Choroid plexus epithelial cell (primary cell): ENCODE measurements at regions not wholly inside any gene's neighbourhood (a gene's known extent, or its start where the extent isn't known, plus 50 kb on each side); places are given as distances from the start of the nearest gene placed in this dataset.
A peak's percentile ranks its signal among the peaks of the same experiment; 100 is the strongest.

Experiments used
- DNase-seq: peaks from one replicate; pipeline ENCODE4 v3.0.0-alpha.2; 2010; ENCODE audit warnings: low read depth
- H3K4me3 ChIP-seq: 2 replicates; pipeline ENCODE4 v1.5.1; 2011; ENCODE audit warnings: low read depth, mild to moderate bottlenecking, control low read depth, low read length, moderate library complexity
- TF ChIP-seq, protein P1 (sequence below): conservative IDR thresholded peaks from 2 replicates; pipeline ENCODE4 v1.5.1; 2011; ENCODE audit warnings: low read depth, mild to moderate bottlenecking, control low read depth, inconsistent platforms, low read length, moderate library complexity

DNA sequence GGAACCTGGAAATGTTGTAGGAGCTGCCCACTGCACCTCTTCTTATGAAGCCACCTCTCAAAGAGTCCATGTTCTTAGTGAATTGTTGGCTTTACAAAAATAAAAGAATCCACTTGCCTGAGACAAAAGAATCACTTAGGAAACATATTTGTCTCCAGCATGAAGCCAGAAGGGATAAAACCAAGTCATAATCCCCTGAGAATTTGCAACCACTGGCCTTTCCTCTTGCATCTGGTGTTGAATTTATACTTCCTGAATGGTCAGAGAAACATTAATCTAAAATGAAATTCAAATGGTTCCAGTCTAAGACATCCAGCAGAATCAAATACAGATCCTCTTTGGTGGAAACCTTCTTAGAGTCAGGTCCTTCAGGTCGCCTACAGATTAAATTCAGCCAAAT lies 192.5 kb upstream of the ECI2 start:
- no peak overlapping the region for H3K4me3 ChIP-seq
- TF ChIP-seq, protein P1, sequence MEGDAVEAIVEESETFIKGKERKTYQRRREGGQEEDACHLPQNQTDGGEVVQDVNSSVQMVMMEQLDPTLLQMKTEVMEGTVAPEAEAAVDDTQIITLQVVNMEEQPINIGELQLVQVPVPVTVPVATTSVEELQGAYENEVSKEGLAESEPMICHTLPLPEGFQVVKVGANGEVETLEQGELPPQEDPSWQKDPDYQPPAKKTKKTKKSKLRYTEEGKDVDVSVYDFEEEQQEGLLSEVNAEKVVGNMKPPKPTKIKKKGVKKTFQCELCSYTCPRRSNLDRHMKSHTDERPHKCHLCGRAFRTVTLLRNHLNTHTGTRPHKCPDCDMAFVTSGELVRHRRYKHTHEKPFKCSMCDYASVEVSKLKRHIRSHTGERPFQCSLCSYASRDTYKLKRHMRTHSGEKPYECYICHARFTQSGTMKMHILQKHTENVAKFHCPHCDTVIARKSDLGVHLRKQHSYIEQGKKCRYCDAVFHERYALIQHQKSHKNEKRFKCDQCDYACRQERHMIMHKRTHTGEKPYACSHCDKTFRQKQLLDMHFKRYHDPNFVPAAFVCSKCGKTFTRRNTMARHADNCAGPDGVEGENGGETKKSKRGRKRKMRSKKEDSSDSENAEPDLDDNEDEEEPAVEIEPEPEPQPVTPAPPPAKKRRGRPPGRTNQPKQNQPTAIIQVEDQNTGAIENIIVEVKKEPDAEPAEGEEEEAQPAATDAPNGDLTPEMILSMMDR, result no peak
- DNase-seq, result no peak

DNA sequence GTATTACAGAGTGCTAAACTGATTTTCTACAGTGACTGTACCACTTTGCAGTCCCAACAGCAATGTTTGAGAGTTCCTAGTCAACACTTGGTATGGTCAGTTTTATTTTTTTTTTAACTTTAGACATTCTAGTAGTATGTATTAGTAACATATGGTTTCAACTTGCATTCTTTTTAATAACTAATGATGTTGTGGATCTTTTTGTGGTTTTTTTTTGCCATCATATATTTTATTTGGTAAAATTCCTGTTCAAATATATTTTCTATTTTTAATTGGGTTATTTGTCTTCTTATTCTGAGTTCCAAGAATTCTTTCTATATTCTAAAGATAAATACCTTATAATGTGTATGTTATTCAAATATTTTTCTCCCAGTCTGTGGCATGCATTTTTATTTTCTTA lies 189.4 kb upstream of the ECI2 start:
- TF ChIP-seq, protein P1, result no peak
- H3K4me3 ChIP-seq, result no peak overlapping the region
- no peak for DNase-seq

DNA sequence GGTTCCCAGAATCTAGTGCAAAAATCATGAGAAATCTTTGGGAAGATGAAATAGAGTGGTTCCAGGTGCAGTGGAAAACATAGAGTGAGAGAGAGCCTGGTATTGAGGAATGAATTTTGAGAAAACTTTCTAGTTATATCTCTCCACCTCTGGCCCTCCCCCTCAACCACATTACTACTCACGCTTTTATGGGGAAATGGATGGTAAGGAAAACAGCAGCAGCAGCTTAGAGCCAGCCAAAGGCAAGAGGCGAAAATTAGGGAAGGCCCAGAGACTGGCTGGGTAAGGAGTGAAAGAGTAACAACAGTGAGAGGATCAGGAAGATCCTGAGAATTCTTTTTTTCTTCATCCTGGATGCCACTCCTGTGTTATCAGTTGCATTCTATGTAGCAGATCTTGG lies 187.9 kb upstream of the ECI2 start:
- TF ChIP-seq, protein P1, result no peak
- no peak overlapping the region for H3K4me3 ChIP-seq
- DNase-seq, result no peak

DNA sequence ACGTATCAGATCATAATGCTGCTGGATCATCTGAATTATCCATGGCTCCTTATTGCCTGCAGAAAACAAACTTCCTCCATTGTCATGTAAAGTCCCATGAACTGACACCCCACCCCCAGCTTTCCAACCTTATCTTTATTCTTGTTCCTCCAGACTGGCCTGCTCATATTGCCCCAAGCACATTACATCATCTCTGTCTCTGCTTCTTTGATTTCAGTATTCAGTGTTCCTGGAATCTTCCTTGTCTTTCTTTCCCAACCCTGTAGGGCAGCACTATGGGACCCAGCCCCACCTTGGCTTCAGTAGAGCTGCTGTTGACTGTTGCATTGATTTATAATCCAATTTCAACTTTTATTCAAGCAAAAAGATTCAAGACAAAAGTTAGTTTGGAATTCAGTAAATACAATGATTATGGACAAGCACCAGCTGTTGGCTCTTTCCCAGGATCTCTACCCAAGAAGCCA lies 187.5 kb upstream of the ECI2 start:
- TF ChIP-seq, protein P1, result no peak
- DNase-seq, result peak; percentile 51
- no peak overlapping the region for H3K4me3 ChIP-seq

GRCh38 chr6:4322134-4322845 lies 186.9 kb upstream of the ECI2 start:
- no peak overlapping the region for H3K4me3 ChIP-seq
- DNase-seq, result no peak
- TF ChIP-seq, protein P1, result no peak

GRCh38 chr6:4320860-4321259 lies 185.5 kb upstream of the ECI2 start:
- DNase-seq, result peak; percentile 94
- TF ChIP-seq, protein P1, result no peak
- H3K4me3 ChIP-seq, result no peak overlapping the region
